GM19438 (cell line): ENCODE measurements at regions not wholly inside any gene's neighbourhood (a gene's known extent, or its start where the extent isn't known, plus 50 kb on each side); places are given as distances from the start of the nearest gene placed in this dataset.

Experiments used
- ATAC-seq: cut with Tn5 transposase; IDR thresholded peaks from one replicate; pipeline ENCODE4 v1.9.1; 2021; ENCODE audit warnings: low read depth; ENCODE audit not compliant: unreplicated experiment

- no peak for ATAC-seq
Observed at GRCh38 chr14:39857376-39858055, 425.3 kb upstream of the FBXO33 start.

- ATAC-seq: no peak
Observed at GRCh38 chr14:39853441-39853840, 421.2 kb upstream of the FBXO33 start.

- no peak for ATAC-seq
Observed at GRCh38 chr14:39851202-39851601, 419.0 kb upstream of the FBXO33 start.

- ATAC-seq: no peak
Observed at GRCh38 chr14:39847852-39848251, 415.6 kb upstream of the FBXO33 start.

- no peak for ATAC-seq
Observed at GRCh38 chr14:39847194-39847593, 415.0 kb upstream of the FBXO33 start.

- ATAC-seq: no peak
Observed at GRCh38 chr14:39843881-39844280, 411.6 kb upstream of the FBXO33 start.

GRCh38 chr14:39841088-39841487 is 408.9 kb upstream of the FBXO33 start:
- no peak for ATAC-seq

- peak; percentile 98 for ATAC-seq
Observed at GRCh38 chr14:39827901-39828655, 395.8 kb upstream of the FBXO33 start.

- no peak for ATAC-seq
Observed at GRCh38 chr14:39812532-39813320, 380.5 kb upstream of the FBXO33 start.

GRCh38 chr14:39807271-39807670 is 375.0 kb upstream of the FBXO33 start:
- no peak for ATAC-seq

GRCh38 chr14:39784461-39784860 is 352.2 kb upstream of the FBXO33 start:
- ATAC-seq: no peak

- ATAC-seq: no peak
Observed at GRCh38 chr14:39781466-39781865, 349.2 kb upstream of the FBXO33 start.

GRCh38 chr14:39773387-39774126 is 341.3 kb upstream of the FBXO33 start:
- ATAC-seq: no peak

GRCh38 chr14:39772627-39773026 is 340.4 kb upstream of the FBXO33 start:
- no peak for ATAC-seq

- no peak for ATAC-seq
Observed at GRCh38 chr14:39768589-39768988, 336.4 kb upstream of the FBXO33 start.

GRCh38 chr14:39766397-39767000 is 334.3 kb upstream of the FBXO33 start:
- no peak for ATAC-seq

GRCh38 chr14:39765676-39766075 is 333.4 kb upstream of the FBXO33 start:
- no peak for ATAC-seq

- ATAC-seq: peak; percentile 43
Observed at GRCh38 chr14:39763402-39763890, 331.2 kb upstream of the FBXO33 start.

GRCh38 chr14:39762576-39763401 is 330.6 kb upstream of the FBXO33 start:
- ATAC-seq: peak; percentile 59
